Hepatocyte (in vitro differentiated cells): ENCODE measurements at regions not wholly inside any gene's neighbourhood (a gene's known extent, or its start where the extent isn't known, plus 50 kb on each side); places are given as distances from the start of the nearest gene placed in this dataset.
A peak's percentile ranks its signal among the peaks of the same experiment; 100 is the strongest.

ENCODE experiments used
- DNase-seq: peaks from one replicate; pipeline ENCODE4 v3.0.0-alpha.2; 2016; ENCODE audit warnings: low spot score
- H2AFZ ChIP-seq: fragments of 200-600 bp; sonication (generic); 2 replicates; pipeline ENCODE4 v1.6.0; 2016; ENCODE audit warnings: antibody characterized with exemption, mild to moderate bottlenecking
- H3K27ac ChIP-seq: fragments of 200-600 bp; sonication (generic); 2 replicates; pipeline ENCODE4 v1.5.1; 2016; ENCODE audit warnings: mild to moderate bottlenecking
- H3K27me3 ChIP-seq: fragments of 200-600 bp; sonication (generic); 2 replicates; pipeline ENCODE4 v1.6.1; 2016
- H3K36me3 ChIP-seq: fragments of 200-600 bp; sonication (generic); replicated peaks from 2 replicates; pipeline ENCODE4 v1.5.1; 2016; ENCODE audit warnings: low read depth; ENCODE audit not compliant: insufficient read depth
- H3K4me1 ChIP-seq: fragments of 200-600 bp; sonication (generic); 2 replicates; pipeline ENCODE4 v1.5.1; 2016; ENCODE audit warnings: mild to moderate bottlenecking, moderate library complexity; ENCODE audit not compliant: insufficient read depth
- H3K4me2 ChIP-seq: fragments of 200-600 bp; sonication (generic); 2 replicates; pipeline ENCODE4 v1.6.0; 2016
- H3K4me3 ChIP-seq: fragments of 200-600 bp; sonication (generic); 2 replicates; pipeline ENCODE4 v1.5.1; 2016; ENCODE audit warnings: mild to moderate bottlenecking
- H3K79me2 ChIP-seq: fragments of 200-600 bp; sonication (generic); 2 replicates; pipeline ENCODE4 v1.6.0; 2017; ENCODE audit warnings: mild to moderate bottlenecking
- H3K9me2 ChIP-seq: fragments of 200-600 bp; sonication (generic); replicated peaks from 2 replicates; pipeline ENCODE4 v1.6.0; 2017; ENCODE audit warnings: mild to moderate bottlenecking; ENCODE audit not compliant: insufficient read depth
- H3K9me3 ChIP-seq: fragments of 200-600 bp; sonication (generic); 2 replicates; pipeline ENCODE4 v1.5.1; 2016; ENCODE audit warnings: low read depth, mild to moderate bottlenecking
- H4K20me1 ChIP-seq: fragments of 200-600 bp; sonication (generic); 2 replicates; pipeline ENCODE4 v1.6.0; 2016; ENCODE audit warnings: mild to moderate bottlenecking; ENCODE audit not compliant: insufficient read depth, poor library complexity, severe bottlenecking
- CTCF ChIP-seq: fragments of 200-600 bp; sonication (generic); IDR thresholded peaks from 2 replicates; pipeline ENCODE4 v1.5.1; 2016; ENCODE audit warnings: antibody characterized with exemption, mild to moderate bottlenecking; ENCODE audit not compliant: poor library complexity
- EZH2 ChIP-seq: fragments of 200-600 bp; sonication (generic); IDR thresholded peaks from 2 replicates; pipeline ENCODE4 v1.6.1; 2016; ENCODE audit warnings: antibody characterized with exemption, mild to moderate bottlenecking, borderline replicate concordance
- EZH2phosphoT487 ChIP-seq: fragments of 200-600 bp; sonication (generic); IDR thresholded peaks from one replicate; pipeline ENCODE4 v1.6.1; 2018; ENCODE audit warnings: antibody characterized with exemption, mild to moderate bottlenecking, low read depth, moderate library complexity; ENCODE audit not compliant: unreplicated experiment, severe bottlenecking
- WGBS: methylation state at CpG from one replicate; pipeline ENCODE4 v1.1.6; 2016; ENCODE audit warnings: low lambda C conversion rate; ENCODE audit errors: missing lambda C conversion rate; 5-methylcytosine and 5-hydroxymethylcytosine counted together

- Histone ChIP-seq H2AFZ (peak overlapping the region; percentile 56), H3K4me1 (peaks cover 7% of the 10 kb centered on the region), H3K79me2 (no peaks in the 10 kb centered on the region), H3K27ac (no peak overlapping the region), H3K9me2 (no peaks in the 10 kb centered on the region), H3K36me3 (no peaks in the 10 kb centered on the region), H3K9me3 (no peaks in the 10 kb centered on the region), H3K4me2 (peak overlapping the region; percentile 84), H3K27me3 (peaks cover 78% of the 10 kb centered on the region), H4K20me1 (no peaks in the 10 kb centered on the region), H3K4me3 (no peak overlapping the region)
- no peak for DNase-seq
- TF ChIP-seq EZH2 (peak; percentile 64), CTCF (no peak)
- 7% methylated on average over 42 of the region's 54 CpGs for WGBS
Measured at GRCh38 chr10:101284101-101284743, 55.0 kb upstream of the LBX1 start.

- H3K4me2 ChIP-seq: peak overlapping the region; percentile 84
- 41% methylated on average over 7 of the region's 7 CpGs for WGBS
Measured at GRCh38 chr10:101284744-101285463, 55.6 kb upstream of the LBX1 start.

GRCh38 chr10:101285519-101286070 is 56.3 kb upstream of the LBX1 start:
- no peak for TF ChIP-seq EZH2phosphoT487
- no peak for TF ChIP-seq EZH2
- no peak for TF ChIP-seq CTCF
- Histone ChIP-seq H3K4me3 (no peak overlapping the region), H3K27me3 (peaks cover 92% of the 10 kb centered on the region), H3K79me2 (no peaks in the 10 kb centered on the region), H4K20me1 (no peaks in the 10 kb centered on the region), H3K9me2 (no peaks in the 10 kb centered on the region), H3K27ac (no peak overlapping the region), H3K9me3 (no peaks in the 10 kb centered on the region), H3K36me3 (no peaks in the 10 kb centered on the region), H3K4me2 (no peak overlapping the region), H2AFZ (no peak overlapping the region), H3K4me1 (peaks cover 7% of the 10 kb centered on the region)
- DNase-seq: no peak
- 12% methylated on average over 11 of the region's 15 CpGs for WGBS

More at GRCh38 chr10:101284744-101285463, 55.6 kb upstream of the LBX1 start:
- Histone ChIP-seq H3K9me2 (no peaks in the 10 kb centered on the region), H2AFZ (no peak overlapping the region), H3K27ac (no peak overlapping the region), H4K20me1 (no peaks in the 10 kb centered on the region), H3K4me1 (peaks cover 7% of the 10 kb centered on the region), H3K27me3 (peaks cover 85% of the 10 kb centered on the region), H3K4me3 (no peak overlapping the region), H3K79me2 (no peaks in the 10 kb centered on the region), H3K36me3 (no peaks in the 10 kb centered on the region), H3K9me3 (no peaks in the 10 kb centered on the region)
- TF ChIP-seq CTCF (no peak), EZH2phosphoT487 (no peak)
- DNase-seq: no peak
